Upper lobe of left lung (tissue), 6 donors: ENCODE measurements at regions not wholly inside any gene's neighbourhood (a gene's known extent, or its start where the extent isn't known, plus 50 kb on each side); places are given as distances from the start of the nearest gene placed in this dataset.

ENCODE experiments used
- ATAC-seq, 2 donors: fragments of 200-7000 bp; cut with Tn5 transposase; one replicate each; pipeline ENCODE4 v1.9.1; 2022; ENCODE audit warnings: mild to moderate bottlenecking in 2 of 2, moderate library complexity in 2 of 2; ENCODE audit not compliant: low FRiP score in 2 of 2
- DNase-seq, 2 donors: peaks; one replicate each; pipeline ENCODE4 v3.0.0-alpha.2; 2019 to 2020
- H3K27ac ChIP-seq, 4 donors: fragments of 200-600 bp; sonication (generic); one replicate each; pipeline ENCODE4 v1.5.1; 2016 to 2019
- H3K27me3 ChIP-seq, 4 donors: fragments of 200-600 bp; sonication (generic); one replicate each; pipeline ENCODE4 v1.5.1; 2017 to 2019
- H3K36me3 ChIP-seq, 4 donors: fragments of 200-600 bp; sonication (generic); one replicate each; pipeline ENCODE4 v1.5.1; 2016 to 2019
- H3K4me1 ChIP-seq, 4 donors: fragments of 200-600 bp; sonication (generic); one replicate each; pipeline ENCODE4 v1.5.1; 2018 to 2019
- H3K4me3 ChIP-seq, 4 donors: fragments of 200-600 bp; sonication (generic); one replicate each; pipeline ENCODE4 v1.5.1; 2017 to 2019; ENCODE audit warnings: mild to moderate bottlenecking in 2 of 4, moderate library complexity in 1 of 4
- H3K9me3 ChIP-seq, 4 donors: fragments of 200-600 bp; sonication (generic); one replicate each; pipeline ENCODE4 v1.5.1; 2018 to 2019
- CTCF ChIP-seq, 6 experiments: fragments of 450-650 bp in 4 of 6; fragments of 200-600 bp in 2 of 6; sonication (generic) in 2 of 6; IDR thresholded peaks; one replicate each; pipeline ENCODE4 v1.5.1; 2016 to 2019; ENCODE audit warnings: antibody characterized with exemption in 6 of 6
- EP300 ChIP-seq, 4 donors: sonication (generic); formaldehyde crosslinking; IDR thresholded peaks; one replicate each; pipeline ENCODE4 v1.5.1; 2017; ENCODE audit warnings: antibody characterized with exemption in 4 of 4, control low read depth in 2 of 4
- POLR2A ChIP-seq, 4 donors: fragments of 450-650 bp; IDR thresholded peaks; one replicate each; pipeline ENCODE4 v1.5.1; 2016 to 2017; ENCODE audit warnings: antibody characterized with exemption in 4 of 4, mild to moderate bottlenecking in 2 of 4
- POLR2AphosphoS5 ChIP-seq, 2 donors: sonication (generic); formaldehyde crosslinking; IDR thresholded peaks; one replicate each; pipeline ENCODE4 v1.5.1; 2017; ENCODE audit warnings: antibody characterized with exemption in 2 of 2
- WGBS, 2 donors: methylation state at CpG; one replicate each; pipeline ENCODE4 v1.1.5; 2017 to 2018; 5-methylcytosine and 5-hydroxymethylcytosine counted together
- donor health status: DM: no; HTN: no; CAD: no; lungs with moderate emphysema.
- donor health status: DM: no; HTN: yes; CAD: no; lungs with severe emphysema.

GRCh38 chr11:70863186-70863585, 389.2 kb downstream of the SHANK2 start:
- no peaks in the 10 kb centered on the region for H3K9me3 ChIP-seq
- WGBS, 2 donors, result 88 to 96% methylated on average over 6 of the region's 9 CpGs
- H3K4me1 ChIP-seq, result no peaks in the 10 kb centered on the region
- no peak overlapping the region for H3K4me3 ChIP-seq
- no peaks in the 10 kb centered on the region for H3K27me3 ChIP-seq
- TF ChIP-seq CTCF (IDR thresholded peaks at IDR 0.05) (no peak), EP300 (IDR thresholded peaks at IDR 0.05) (no peak), POLR2A (IDR thresholded peaks at IDR 0.05) (no peak), POLR2AphosphoS5 (IDR thresholded peaks at IDR 0.05) (no peak)
- no peak for DNase-seq
- H3K27ac ChIP-seq, result no peak overlapping the region
- no peaks in the 10 kb centered on the region for H3K36me3 ChIP-seq
- no peak for ATAC-seq

- H3K4me1 ChIP-seq, result no peaks in the 10 kb centered on the region
- no peak for ATAC-seq
- no peak overlapping the region for H3K27ac ChIP-seq
- no peak overlapping the region for H3K4me3 ChIP-seq
- H3K27me3 ChIP-seq, result no peaks in the 10 kb centered on the region
- WGBS, 2 donors, result 78 to 80% methylated on average over 4 of the region's 4 CpGs
- DNase-seq, result no peak
- no peaks in the 10 kb centered on the region for H3K9me3 ChIP-seq
- no peaks in the 10 kb centered on the region for H3K36me3 ChIP-seq
- TF ChIP-seq POLR2AphosphoS5 (IDR thresholded peaks at IDR 0.05), result no peak
- no peak for TF ChIP-seq POLR2A (IDR thresholded peaks at IDR 0.05)
- no peak for TF ChIP-seq EP300 (IDR thresholded peaks at IDR 0.05)
- TF ChIP-seq CTCF (IDR thresholded peaks at IDR 0.05), result no peak
These were observed 388.4 kb downstream of the SHANK2 start for GRCh38 chr11:70863993-70864392.

GRCh38 chr11:70865356-70865755, 387.0 kb downstream of the SHANK2 start:
- ATAC-seq, result no peak
- Histone ChIP-seq H3K9me3 (no peaks in the 10 kb centered on the region), H3K36me3 (no peaks in the 10 kb centered on the region), H3K27me3 (no peaks in the 10 kb centered on the region), H3K27ac (no peak overlapping the region), H3K4me1 (no peaks in the 10 kb centered on the region), H3K4me3 (no peak overlapping the region)
- 92 to 95% methylated on average over 10 of the region's 10 CpGs for WGBS, 2 donors
- TF ChIP-seq EP300 (IDR thresholded peaks at IDR 0.05) (no peak), CTCF (IDR thresholded peaks at IDR 0.05) (no peak), POLR2A (IDR thresholded peaks at IDR 0.05) (no peak), POLR2AphosphoS5 (IDR thresholded peaks at IDR 0.05) (no peak)
- DNase-seq, result no peak

- 80 to 82% methylated on average over 9 of the region's 9 CpGs for WGBS, 2 donors
- Histone ChIP-seq H3K4me3 (no peak overlapping the region), H3K9me3 (no peaks in the 10 kb centered on the region), H3K36me3 (no peaks in the 10 kb centered on the region), H3K27ac (no peak overlapping the region), H3K4me1 (no peaks in the 10 kb centered on the region), H3K27me3 (no peaks in the 10 kb centered on the region)
- DNase-seq (no peak), ATAC-seq (no peak)
- TF ChIP-seq EP300 (IDR thresholded peaks at IDR 0.05) (no peak), CTCF (IDR thresholded peaks at IDR 0.05) (no peak)
These were observed 385.5 kb downstream of the SHANK2 start for GRCh38 chr11:70866834-70867233.

GRCh38 chr11:70867281-70868047, 384.9 kb downstream of the SHANK2 start:
- Histone ChIP-seq H3K36me3 (no peaks in the 10 kb centered on the region), H3K27me3 (no peaks in the 10 kb centered on the region), H3K4me3 (no peak overlapping the region), H3K4me1 (no peaks in the 10 kb centered on the region), H3K27ac (no peak overlapping the region), H3K9me3 (no peaks in the 10 kb centered on the region)
- TF ChIP-seq POLR2AphosphoS5 (IDR thresholded peaks at IDR 0.05) (no peak), POLR2A (IDR thresholded peaks at IDR 0.05) (no peak), CTCF (IDR thresholded peaks at IDR 0.05) (no peak), EP300 (IDR thresholded peaks at IDR 0.05) (no peak)
- ATAC-seq (no peak), DNase-seq (no peak)
- WGBS, 2 donors, result 86% methylated on average over 23 to 25 of the region's 25 CpGs
